ENCODE measurements at regions not wholly inside any gene's neighbourhood (a gene's known extent, or its start where the extent isn't known, plus 50 kb on each side); places are given as distances from the start of the nearest gene placed in this dataset.
"Not testable (repeated sequence)": the region's sequence is repeated elsewhere in the genome, so short reads cannot be mapped to it uniquely, and the experiment has no call there.

- H3K4me3 Mint-ChIP-seq; H3K36me3 Mint-ChIP-seq; CTCF ChIA-PET; H3K27ac Mint-ChIP-seq; intact Hi-C loops (cut with micrococcal nuclease); DNase-seq; H3K9me3 Mint-ChIP-seq; POLR2A ChIA-PET; H3K4me1 Mint-ChIP-seq (ENCODE audit: low read depth); H3K27me3 Mint-ChIP-seq: not testable (repeated sequence)
Observed at GRCh38 chr5:167299861-167300260, 991.6 kb upstream of the WWC1 start.

- Mint-ChIP-seq H3K4me3 (no peak overlapping the region), H3K27me3 (no peaks in the 10 kb centered on the region), H3K36me3 (no peaks in the 10 kb centered on the region), H3K4me1 (ENCODE audit: low read depth) (no peaks in the 10 kb centered on the region), H3K9me3 (no peaks in the 10 kb centered on the region), H3K27ac (no peak overlapping the region)
- intact Hi-C loops (cut with micrococcal nuclease): no loop called here
- no peak for DNase-seq
- CTCF ChIA-PET: no interaction called here
- POLR2A ChIA-PET: no interaction called here
Observed at GRCh38 chr5:167303582-167303981, 987.9 kb upstream of the WWC1 start.

- CTCF ChIA-PET: no interaction called here
- no peaks in the 10 kb centered on the region for H3K4me1 Mint-ChIP-seq (ENCODE audit: low read depth)
- no peak overlapping the region for H3K27ac Mint-ChIP-seq
- no peaks in the 10 kb centered on the region for H3K9me3 Mint-ChIP-seq
- POLR2A ChIA-PET: no interaction called here
- H3K27me3 Mint-ChIP-seq: no peaks in the 10 kb centered on the region
- intact Hi-C loops (cut with micrococcal nuclease): no loop called here
- no peak overlapping the region for H3K4me3 Mint-ChIP-seq
- DNase-seq: no peak
- H3K36me3 Mint-ChIP-seq: no peaks in the 10 kb centered on the region
Observed at GRCh38 chr5:167304834-167305469, 986.5 kb upstream of the WWC1 start.

- Mint-ChIP-seq H3K36me3 (no peaks in the 10 kb centered on the region), H3K27ac (no peak overlapping the region), H3K4me3 (no peak overlapping the region), H3K9me3 (no peaks in the 10 kb centered on the region), H3K4me1 (ENCODE audit: low read depth) (no peaks in the 10 kb centered on the region), H3K27me3 (no peaks in the 10 kb centered on the region)
- intact Hi-C loops (cut with micrococcal nuclease): no loop called here
- ChIA-PET POLR2A (no interaction called here), CTCF (no interaction called here)
- DNase-seq: no peak
Observed at GRCh38 chr5:167305591-167306213, 985.7 kb upstream of the WWC1 start.

DNA sequence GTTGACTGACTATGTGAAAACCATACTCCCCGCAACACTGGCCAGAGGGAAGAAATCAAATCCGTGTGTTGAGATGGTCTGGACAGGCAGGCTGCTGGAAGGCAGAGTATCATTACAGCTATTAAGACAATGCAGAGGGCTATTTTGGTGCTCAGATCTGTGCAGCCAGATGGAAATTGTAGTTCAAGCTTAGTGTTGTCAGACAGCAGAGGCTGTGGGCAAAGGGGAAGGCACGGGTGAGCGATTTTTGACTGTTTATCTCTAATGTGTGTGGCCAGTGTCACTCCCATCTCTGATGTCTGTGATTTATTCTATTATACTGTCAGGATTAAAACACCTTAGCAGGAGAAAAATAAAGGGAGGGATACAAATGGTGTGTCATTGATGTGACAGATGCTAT is 984.4 kb upstream of the WWC1 start:
- POLR2A ChIA-PET: no interaction called here
- Mint-ChIP-seq H3K36me3 (no peaks in the 10 kb centered on the region), H3K4me1 (ENCODE audit: low read depth) (no peaks in the 10 kb centered on the region), H3K27ac (no peak overlapping the region), H3K27me3 (no peaks in the 10 kb centered on the region), H3K4me3 (no peak overlapping the region), H3K9me3 (no peaks in the 10 kb centered on the region)
- intact Hi-C loops (cut with micrococcal nuclease): no loop called here
- CTCF ChIA-PET: no interaction called here
- DNase-seq: no peak

DNA sequence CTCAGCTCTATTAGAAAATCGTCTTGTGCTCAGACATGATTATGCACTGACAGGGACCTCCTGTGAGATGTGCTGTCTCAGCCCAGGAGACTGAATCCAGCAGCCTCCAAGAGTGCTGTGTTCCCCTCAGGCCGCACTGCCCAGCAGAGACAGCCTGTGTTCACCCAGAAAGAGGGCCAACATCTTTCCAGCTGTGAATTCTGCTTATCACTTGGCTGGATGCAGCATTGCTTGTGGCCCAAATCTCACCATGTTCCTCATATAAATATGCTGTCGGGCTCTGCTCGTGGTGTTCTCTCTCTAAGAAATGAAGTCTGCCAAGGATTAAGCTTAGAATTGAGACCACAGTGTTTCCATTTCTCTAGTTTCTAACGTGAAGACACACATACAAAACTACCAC is 983.0 kb upstream of the WWC1 start:
- no peak overlapping the region for H3K27ac Mint-ChIP-seq
- no peaks in the 10 kb centered on the region for H3K9me3 Mint-ChIP-seq
- CTCF ChIA-PET: no interaction called here
- no peak for DNase-seq
- H3K4me3 Mint-ChIP-seq: no peak overlapping the region
- H3K27me3 Mint-ChIP-seq: no peaks in the 10 kb centered on the region
- POLR2A ChIA-PET: no interaction called here
- no peaks in the 10 kb centered on the region for H3K36me3 Mint-ChIP-seq
- H3K4me1 Mint-ChIP-seq (ENCODE audit: low read depth): no peaks in the 10 kb centered on the region
- intact Hi-C loops (cut with micrococcal nuclease): no loop called here

- DNase-seq: no peak
- no peak overlapping the region for H3K27ac Mint-ChIP-seq
- intact Hi-C loops (cut with micrococcal nuclease): no loop called here
- H3K9me3 Mint-ChIP-seq: no peaks in the 10 kb centered on the region
- H3K36me3 Mint-ChIP-seq: no peaks in the 10 kb centered on the region
- H3K4me3 Mint-ChIP-seq: no peak overlapping the region
- no peaks in the 10 kb centered on the region for H3K4me1 Mint-ChIP-seq (ENCODE audit: low read depth)
- POLR2A ChIA-PET: no interaction called here
- no peaks in the 10 kb centered on the region for H3K27me3 Mint-ChIP-seq
- CTCF ChIA-PET: no interaction called here
Observed at GRCh38 chr5:167309941-167310517, 981.4 kb upstream of the WWC1 start.

- H3K4me1 Mint-ChIP-seq (ENCODE audit: low read depth): no peaks in the 10 kb centered on the region
- no peak for DNase-seq
- intact Hi-C loops (cut with micrococcal nuclease): no loop called here
- no peaks in the 10 kb centered on the region for H3K9me3 Mint-ChIP-seq
- POLR2A ChIA-PET: no interaction called here
- H3K36me3 Mint-ChIP-seq: no peaks in the 10 kb centered on the region
- H3K27ac Mint-ChIP-seq: no peak overlapping the region
- H3K27me3 Mint-ChIP-seq: no peaks in the 10 kb centered on the region
- no peak overlapping the region for H3K4me3 Mint-ChIP-seq
- CTCF ChIA-PET: no interaction called here
Observed at GRCh38 chr5:167311340-167311739, 980.1 kb upstream of the WWC1 start.

- H3K9me3 Mint-ChIP-seq: no peaks in the 10 kb centered on the region
- intact Hi-C loops (cut with micrococcal nuclease): no loop called here
- no peak overlapping the region for H3K4me3 Mint-ChIP-seq
- POLR2A ChIA-PET: no interaction called here
- no peaks in the 10 kb centered on the region for H3K4me1 Mint-ChIP-seq (ENCODE audit: low read depth)
- H3K27ac Mint-ChIP-seq: no peak overlapping the region
- CTCF ChIA-PET: no interaction called here
- DNase-seq: no peak
- no peaks in the 10 kb centered on the region for H3K27me3 Mint-ChIP-seq
- no peaks in the 10 kb centered on the region for H3K36me3 Mint-ChIP-seq
Observed at GRCh38 chr5:167312225-167312624, 979.2 kb upstream of the WWC1 start.

GRCh38 chr5:167315762-167316161 is 975.7 kb upstream of the WWC1 start:
- intact Hi-C loops (cut with micrococcal nuclease): no loop called here
- peaks cover 4% of the 10 kb centered on the region for H3K9me3 Mint-ChIP-seq
- H3K4me3 Mint-ChIP-seq: no peak overlapping the region

GRCh38 chr5:167317884-167318283 is 973.6 kb upstream of the WWC1 start:
- intact Hi-C loops (cut with micrococcal nuclease): no loop called here
- POLR2A ChIA-PET: no interaction called here
- Mint-ChIP-seq H3K27ac (no peak overlapping the region), H3K4me3 (no peak overlapping the region), H3K36me3 (no peaks in the 10 kb centered on the region), H3K4me1 (ENCODE audit: low read depth) (no peaks in the 10 kb centered on the region), H3K27me3 (no peaks in the 10 kb centered on the region), H3K9me3 (peaks cover 4% of the 10 kb centered on the region)
- no peak for DNase-seq
- CTCF ChIA-PET: no interaction called here

More at GRCh38 chr5:167315762-167316161, 975.7 kb upstream of the WWC1 start:
- ChIA-PET CTCF (no interaction called here), POLR2A (no interaction called here)
- Mint-ChIP-seq H3K27ac (no peak overlapping the region), H3K27me3 (no peaks in the 10 kb centered on the region), H3K36me3 (no peaks in the 10 kb centered on the region), H3K4me1 (ENCODE audit: low read depth) (no peaks in the 10 kb centered on the region)
- no peak for DNase-seq

DNA sequence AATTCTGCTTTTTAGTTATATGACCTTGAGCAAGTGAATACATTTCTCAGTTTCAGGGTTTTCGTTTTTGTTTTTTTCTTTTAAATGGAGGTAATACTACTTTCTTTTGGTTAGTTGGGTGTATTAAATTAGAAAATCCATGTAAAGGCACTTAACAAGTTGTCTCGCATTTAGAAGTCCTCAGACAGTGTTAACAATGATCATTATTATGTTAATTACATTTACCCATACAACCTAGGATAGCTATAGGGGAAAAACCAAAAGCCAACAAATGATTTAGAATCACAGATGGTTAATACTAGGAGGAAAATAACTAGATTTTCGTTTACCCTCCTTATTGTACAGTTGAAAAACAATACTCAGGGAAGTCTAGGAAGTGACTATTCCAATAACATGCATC is 972.2 kb upstream of the WWC1 start:
- Mint-ChIP-seq H3K27me3 (no peaks in the 10 kb centered on the region), H3K36me3 (no peaks in the 10 kb centered on the region), H3K9me3 (peaks cover 4% of the 10 kb centered on the region), H3K4me1 (ENCODE audit: low read depth) (no peaks in the 10 kb centered on the region), H3K4me3 (no peak overlapping the region), H3K27ac (no peak overlapping the region)
- ChIA-PET POLR2A (no interaction called here), CTCF (no interaction called here)
- DNase-seq: no peak
- intact Hi-C loops (cut with micrococcal nuclease): no loop called here

GRCh38 chr5:167320019-167320418 is 971.4 kb upstream of the WWC1 start:
- POLR2A ChIA-PET: no interaction called here
- Mint-ChIP-seq H3K27me3 (no peaks in the 10 kb centered on the region), H3K4me3 (no peak overlapping the region), H3K9me3 (peaks cover 4% of the 10 kb centered on the region), H3K36me3 (no peaks in the 10 kb centered on the region), H3K4me1 (ENCODE audit: low read depth) (no peaks in the 10 kb centered on the region), H3K27ac (no peak overlapping the region)
- intact Hi-C loops (cut with micrococcal nuclease): no loop called here
- CTCF ChIA-PET: no interaction called here
- DNase-seq: no peak
